Adrenal gland (tissue), 5 donors: ENCODE measurements at regions not wholly inside any gene's neighbourhood (a gene's known extent, or its start where the extent isn't known, plus 50 kb on each side); places are given as distances from the start of the nearest gene placed in this dataset.

Source experiments
- POLR2A ChIP-seq, 2 donors: fragments of 450-650 bp; IDR thresholded peaks; one replicate each; pipeline ENCODE4 v1.6.1; 2017; ENCODE audit warnings: antibody characterized with exemption in 2 of 2, mild to moderate bottlenecking in 2 of 2, moderate library complexity in 1 of 2
- TF ChIP-seq, protein P1 (sequence below), 6 experiments: fragments of 450-650 bp in 4 of 6; fragments of 200-600 bp in 2 of 6; sonication (generic) in 1 of 6; IDR thresholded peaks; 1 replicate in 5 of 6; 2 replicates in 1 of 6; pipeline versions ENCODE4 v1.5.1 to v1.8.0; 2016 to 2021; ENCODE audit warnings: antibody characterized with exemption in 6 of 6, mild to moderate bottlenecking in 2 of 6, moderate library complexity in 1 of 6
- donor health status: DM: no; HTN: no; CAD: no.

DNA sequence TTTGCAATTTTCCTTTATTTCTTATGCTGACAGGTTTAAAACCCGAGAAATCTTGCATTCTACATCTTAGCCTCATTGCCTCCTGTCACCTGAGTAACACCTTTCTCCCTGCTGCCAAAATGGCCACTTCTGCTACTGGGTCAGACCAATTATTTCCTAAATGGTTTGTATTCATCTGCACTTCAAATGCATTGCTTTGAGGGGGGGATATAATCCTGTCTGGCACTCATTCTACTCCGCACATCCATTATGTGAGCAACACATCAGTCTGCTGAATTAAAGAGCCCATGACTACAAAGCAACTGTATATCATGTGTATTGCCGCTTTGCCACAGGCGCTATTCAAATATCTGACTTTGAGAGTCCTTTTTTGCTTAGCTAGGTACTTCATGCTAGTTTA, 141.6 kb upstream of the TSHZ2 start:
- TF ChIP-seq, protein P1, sequence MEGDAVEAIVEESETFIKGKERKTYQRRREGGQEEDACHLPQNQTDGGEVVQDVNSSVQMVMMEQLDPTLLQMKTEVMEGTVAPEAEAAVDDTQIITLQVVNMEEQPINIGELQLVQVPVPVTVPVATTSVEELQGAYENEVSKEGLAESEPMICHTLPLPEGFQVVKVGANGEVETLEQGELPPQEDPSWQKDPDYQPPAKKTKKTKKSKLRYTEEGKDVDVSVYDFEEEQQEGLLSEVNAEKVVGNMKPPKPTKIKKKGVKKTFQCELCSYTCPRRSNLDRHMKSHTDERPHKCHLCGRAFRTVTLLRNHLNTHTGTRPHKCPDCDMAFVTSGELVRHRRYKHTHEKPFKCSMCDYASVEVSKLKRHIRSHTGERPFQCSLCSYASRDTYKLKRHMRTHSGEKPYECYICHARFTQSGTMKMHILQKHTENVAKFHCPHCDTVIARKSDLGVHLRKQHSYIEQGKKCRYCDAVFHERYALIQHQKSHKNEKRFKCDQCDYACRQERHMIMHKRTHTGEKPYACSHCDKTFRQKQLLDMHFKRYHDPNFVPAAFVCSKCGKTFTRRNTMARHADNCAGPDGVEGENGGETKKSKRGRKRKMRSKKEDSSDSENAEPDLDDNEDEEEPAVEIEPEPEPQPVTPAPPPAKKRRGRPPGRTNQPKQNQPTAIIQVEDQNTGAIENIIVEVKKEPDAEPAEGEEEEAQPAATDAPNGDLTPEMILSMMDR (IDR thresholded peaks at IDR 0.05), result no peak
- TF ChIP-seq POLR2A (IDR thresholded peaks at IDR 0.05), result no peak
